Keratinocyte (primary cell): ENCODE measurements at regions not wholly inside any gene's neighbourhood (a gene's known extent, or its start where the extent isn't known, plus 50 kb on each side); places are given as distances from the start of the nearest gene placed in this dataset.

ENCODE experiments used
- CTCF ChIP-seq, 3 experiments: IDR thresholded peaks in 1 of 3; conservative IDR thresholded peaks in 1 of 3; optimal IDR thresholded peaks in 1 of 3; 2 replicates in 2 of 3; 3 replicates in 1 of 3; pipeline versions ENCODE3 to v1.5.1; 2011; ENCODE audit warnings: low read length in 3 of 3, mild to moderate bottlenecking in 3 of 3, moderate library complexity in 2 of 3, control low read depth in 1 of 3, inconsistent platforms in 1 of 3; ENCODE audit not compliant: insufficient read depth in 2 of 3; ENCODE audit errors: extremely low read depth in 1 of 3
- EZH2 ChIP-seq: IDR thresholded peaks from one replicate; pipeline ENCODE4 v1.6.1; 2012; ENCODE audit warnings: inconsistent platforms, mild to moderate bottlenecking, low read length, moderate library complexity

GRCh38 chr2:2775018-2775417 lies 443.9 kb upstream of the MYT1L start:
- TF ChIP-seq CTCF (optimal IDR thresholded peaks at IDR 0.05 in 1 of 3, IDR thresholded peaks at IDR 0.05 in 1 of 3, conservative IDR thresholded peaks at IDR 0.05 in 1 of 3; ENCODE audit: extremely low read depth in 1 of 3, insufficient read depth in 2 of 3, low read length in 3 of 3) (no peak), EZH2 (no peak)
